Mucosa of stomach (tissue), 1 donor: ENCODE measurements at regions not wholly inside any gene's neighbourhood (a gene's known extent, or its start where the extent isn't known, plus 50 kb on each side); places are given as distances from the start of the nearest gene placed in this dataset.

Experiments used
- H3K27me3 ChIP-seq: one replicate; pipeline ENCODE4 v1.7.0; 2013; ENCODE audit warnings: mild to moderate bottlenecking, low read length; ENCODE audit not compliant: control insufficient read depth, insufficient read depth
- H3K36me3 ChIP-seq: one replicate; pipeline ENCODE4 v1.7.0; 2013; ENCODE audit warnings: low read length; ENCODE audit not compliant: control insufficient read depth, insufficient read depth
- H3K4me1 ChIP-seq: one replicate; pipeline ENCODE4 v1.7.0; 2013; ENCODE audit warnings: mild to moderate bottlenecking, low read length; ENCODE audit not compliant: control insufficient read depth, insufficient read depth
- H3K4me3 ChIP-seq: one replicate; pipeline ENCODE4 v1.7.0; 2013; ENCODE audit warnings: low read length
- H3K9ac ChIP-seq: one replicate; pipeline ENCODE4 v1.7.0; 2013; ENCODE audit warnings: mild to moderate bottlenecking, low read length, moderate library complexity
- H3K9me3 ChIP-seq: one replicate; pipeline ENCODE4 v1.7.0; 2013; ENCODE audit warnings: mild to moderate bottlenecking, low read length, moderate library complexity; ENCODE audit not compliant: control insufficient read depth
- donor health status: Pancreatic carcinoma.

GRCh38 chr10:10517866-10518265 is 499.8 kb upstream of the CELF2 start:
- Histone ChIP-seq H3K9ac (no peak overlapping the region), H3K4me3 (no peak overlapping the region), H3K27me3 (no peaks in the 10 kb centered on the region), H3K36me3 (no peaks in the 10 kb centered on the region), H3K9me3 (no peaks in the 10 kb centered on the region), H3K4me1 (no peaks in the 10 kb centered on the region)

- Histone ChIP-seq H3K36me3 (no peaks in the 10 kb centered on the region), H3K4me1 (no peaks in the 10 kb centered on the region), H3K4me3 (no peak overlapping the region), H3K9ac (no peak overlapping the region), H3K9me3 (no peaks in the 10 kb centered on the region), H3K27me3 (no peaks in the 10 kb centered on the region)
Observed at GRCh38 chr10:10519674-10520073, 498.0 kb upstream of the CELF2 start.

- Histone ChIP-seq H3K4me1 (no peaks in the 10 kb centered on the region), H3K4me3 (no peak overlapping the region), H3K27me3 (no peaks in the 10 kb centered on the region), H3K36me3 (no peaks in the 10 kb centered on the region), H3K9me3 (no peaks in the 10 kb centered on the region), H3K9ac (no peak overlapping the region)
Observed at GRCh38 chr10:10520491-10521385, 496.9 kb upstream of the CELF2 start.

- H3K4me1 ChIP-seq, result no peaks in the 10 kb centered on the region
- no peaks in the 10 kb centered on the region for H3K27me3 ChIP-seq
- H3K9me3 ChIP-seq, result no peaks in the 10 kb centered on the region
- no peak overlapping the region for H3K9ac ChIP-seq
- no peak overlapping the region for H3K4me3 ChIP-seq
- no peaks in the 10 kb centered on the region for H3K36me3 ChIP-seq
Observed at GRCh38 chr10:10526846-10527245, 490.8 kb upstream of the CELF2 start.

GRCh38 chr10:10527861-10528562 is 489.7 kb upstream of the CELF2 start:
- no peaks in the 10 kb centered on the region for H3K9me3 ChIP-seq
- no peaks in the 10 kb centered on the region for H3K27me3 ChIP-seq
- H3K36me3 ChIP-seq, result no peaks in the 10 kb centered on the region

GRCh38 chr10:10528563-10528910 is 489.1 kb upstream of the CELF2 start:
- Histone ChIP-seq H3K4me3 (no peak overlapping the region), H3K9me3 (no peaks in the 10 kb centered on the region), H3K4me1 (no peaks in the 10 kb centered on the region), H3K36me3 (no peaks in the 10 kb centered on the region), H3K9ac (no peak overlapping the region), H3K27me3 (no peaks in the 10 kb centered on the region)

More at GRCh38 chr10:10527861-10528562, 489.7 kb upstream of the CELF2 start:
- Histone ChIP-seq H3K4me3 (no peak overlapping the region), H3K9ac (no peak overlapping the region), H3K4me1 (no peaks in the 10 kb centered on the region)

- Histone ChIP-seq H3K9me3 (no peaks in the 10 kb centered on the region), H3K9ac (no peak overlapping the region)
Observed at GRCh38 chr10:10530313-10530712, 487.4 kb upstream of the CELF2 start.

GRCh38 chr10:10532236-10532635 is 485.4 kb upstream of the CELF2 start:
- Histone ChIP-seq H3K9ac (no peak overlapping the region), H3K4me1 (no peaks in the 10 kb centered on the region), H3K9me3 (no peaks in the 10 kb centered on the region), H3K27me3 (no peaks in the 10 kb centered on the region), H3K36me3 (no peaks in the 10 kb centered on the region), H3K4me3 (no peak overlapping the region)

More at GRCh38 chr10:10530313-10530712, 487.4 kb upstream of the CELF2 start:
- Histone ChIP-seq H3K36me3 (no peaks in the 10 kb centered on the region), H3K4me1 (no peaks in the 10 kb centered on the region), H3K4me3 (no peak overlapping the region), H3K27me3 (no peaks in the 10 kb centered on the region)

GRCh38 chr10:10532826-10533225 is 484.8 kb upstream of the CELF2 start:
- no peak overlapping the region for H3K4me3 ChIP-seq
- no peaks in the 10 kb centered on the region for H3K4me1 ChIP-seq
- H3K36me3 ChIP-seq, result no peaks in the 10 kb centered on the region
- no peaks in the 10 kb centered on the region for H3K27me3 ChIP-seq
- no peaks in the 10 kb centered on the region for H3K9me3 ChIP-seq
- H3K9ac ChIP-seq, result no peak overlapping the region

GRCh38 chr10:10533437-10533836 is 484.2 kb upstream of the CELF2 start:
- Histone ChIP-seq H3K36me3 (no peaks in the 10 kb centered on the region), H3K4me3 (no peak overlapping the region), H3K4me1 (no peaks in the 10 kb centered on the region), H3K9me3 (no peaks in the 10 kb centered on the region), H3K27me3 (no peaks in the 10 kb centered on the region), H3K9ac (no peak overlapping the region)

- H3K36me3 ChIP-seq, result no peaks in the 10 kb centered on the region
- H3K9ac ChIP-seq, result no peak overlapping the region
- H3K4me3 ChIP-seq, result no peak overlapping the region
- H3K27me3 ChIP-seq, result no peaks in the 10 kb centered on the region
- H3K9me3 ChIP-seq, result no peaks in the 10 kb centered on the region
- H3K4me1 ChIP-seq, result no peaks in the 10 kb centered on the region
Observed at GRCh38 chr10:10538326-10538725, 479.3 kb upstream of the CELF2 start.

- H3K36me3 ChIP-seq, result no peaks in the 10 kb centered on the region
- no peaks in the 10 kb centered on the region for H3K9me3 ChIP-seq
- no peak overlapping the region for H3K4me3 ChIP-seq
- no peak overlapping the region for H3K9ac ChIP-seq
- no peaks in the 10 kb centered on the region for H3K27me3 ChIP-seq
- H3K4me1 ChIP-seq, result no peaks in the 10 kb centered on the region
Observed at GRCh38 chr10:10540398-10540797, 477.3 kb upstream of the CELF2 start.
